ENCODE measurements at regions not wholly inside any gene's neighbourhood (a gene's known extent, or its start where the extent isn't known, plus 50 kb on each side); places are given as distances from the start of the nearest gene placed in this dataset.

DNA sequence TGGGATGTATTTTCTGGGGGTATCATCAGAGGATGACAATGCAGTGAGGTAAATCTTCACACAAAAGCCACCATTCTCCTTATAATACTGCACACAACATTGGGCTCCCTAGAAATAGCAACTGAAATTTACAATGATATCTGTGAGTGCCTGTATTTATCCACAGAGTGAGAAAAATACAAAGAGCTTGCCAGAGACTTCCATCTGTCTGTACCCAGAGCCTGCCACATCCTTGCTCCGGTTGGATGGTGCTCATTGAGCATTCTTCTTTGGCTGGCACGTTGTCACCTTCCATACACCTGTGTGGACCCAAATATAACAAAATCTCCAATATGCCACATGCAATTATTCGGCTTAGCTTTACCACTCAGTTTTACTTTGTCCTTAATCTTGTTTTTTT is 189.5 kb upstream of the UFM1 start:
- ChIA-PET CTCF (no interaction called here), POLR2A (no interaction called here)
- Histone ChIP-seq H3K36me3 (ENCODE audit: insufficient read depth, low read length) (no peaks in the 10 kb centered on the region), H3K27ac (ENCODE audit: low read depth in 1 of 2, low read length in 2 of 2) (no peak overlapping the region), H3K4me1 (ENCODE audit: insufficient read depth, low read length) (no peaks in the 10 kb centered on the region), H3K4me3 (ENCODE audit: low read length) (no peak overlapping the region), H3K27me3 (ENCODE audit: control insufficient read depth in 1 of 2, insufficient read depth in 2 of 2, low read length in 2 of 2) (no peaks in the 10 kb centered on the region), H3K9me3 (ENCODE audit: control insufficient read depth in 1 of 2, insufficient read depth in 1 of 2, low read length in 2 of 2) (peaks cover under 1 to 4% of the 10 kb centered on the region in 2 experiments)
- intact Hi-C loops (cut with DNase I, micrococcal nuclease) = no loop called here
- H3K27me3 Mint-ChIP-seq = no peaks in the 10 kb centered on the region
- TF ChIP-seq, protein P1, sequence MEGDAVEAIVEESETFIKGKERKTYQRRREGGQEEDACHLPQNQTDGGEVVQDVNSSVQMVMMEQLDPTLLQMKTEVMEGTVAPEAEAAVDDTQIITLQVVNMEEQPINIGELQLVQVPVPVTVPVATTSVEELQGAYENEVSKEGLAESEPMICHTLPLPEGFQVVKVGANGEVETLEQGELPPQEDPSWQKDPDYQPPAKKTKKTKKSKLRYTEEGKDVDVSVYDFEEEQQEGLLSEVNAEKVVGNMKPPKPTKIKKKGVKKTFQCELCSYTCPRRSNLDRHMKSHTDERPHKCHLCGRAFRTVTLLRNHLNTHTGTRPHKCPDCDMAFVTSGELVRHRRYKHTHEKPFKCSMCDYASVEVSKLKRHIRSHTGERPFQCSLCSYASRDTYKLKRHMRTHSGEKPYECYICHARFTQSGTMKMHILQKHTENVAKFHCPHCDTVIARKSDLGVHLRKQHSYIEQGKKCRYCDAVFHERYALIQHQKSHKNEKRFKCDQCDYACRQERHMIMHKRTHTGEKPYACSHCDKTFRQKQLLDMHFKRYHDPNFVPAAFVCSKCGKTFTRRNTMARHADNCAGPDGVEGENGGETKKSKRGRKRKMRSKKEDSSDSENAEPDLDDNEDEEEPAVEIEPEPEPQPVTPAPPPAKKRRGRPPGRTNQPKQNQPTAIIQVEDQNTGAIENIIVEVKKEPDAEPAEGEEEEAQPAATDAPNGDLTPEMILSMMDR (IDR thresholded peaks at IDR 0.05) = no peak
- H3K36me3 Mint-ChIP-seq (ENCODE audit: low read depth) = no peaks in the 10 kb centered on the region
- DNase-seq = no peak
- ATAC-seq (ENCODE audit: poor library complexity) = no peak
- no peak overlapping the region for H3K4me3 Mint-ChIP-seq
- H3K4me1 Mint-ChIP-seq (ENCODE audit: low read depth) = no peaks in the 10 kb centered on the region
- no peaks in the 10 kb centered on the region for H3K9me3 Mint-ChIP-seq
- no peak overlapping the region for H3K27ac Mint-ChIP-seq

DNA sequence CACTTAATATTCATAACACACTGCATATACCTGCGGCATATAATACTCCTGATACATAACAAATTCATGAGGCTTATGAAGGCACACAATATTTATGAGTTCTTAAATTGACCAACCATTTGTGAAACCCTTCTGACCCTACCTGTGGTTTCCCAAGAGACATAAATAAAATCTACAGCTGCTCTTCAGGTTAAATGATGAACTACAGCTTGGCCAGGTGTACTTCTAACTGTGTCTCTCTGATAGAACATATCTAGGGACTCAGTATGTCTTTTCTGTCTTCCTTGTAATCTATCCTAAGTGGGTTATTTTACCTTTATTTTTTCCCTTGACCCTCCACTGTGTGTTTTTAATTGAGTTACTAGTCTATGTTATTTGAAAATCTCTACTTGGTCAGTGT is 189.9 kb upstream of the UFM1 start:
- Histone ChIP-seq H3K4me3 (ENCODE audit: low read length) (no peak overlapping the region), H3K36me3 (ENCODE audit: insufficient read depth, low read length) (no peaks in the 10 kb centered on the region), H3K4me1 (ENCODE audit: insufficient read depth, low read length) (no peaks in the 10 kb centered on the region), H3K9me3 (ENCODE audit: control insufficient read depth in 1 of 2, insufficient read depth in 1 of 2, low read length in 2 of 2) (peaks cover 4% of the 10 kb centered on the region in 2 experiments), H3K27me3 (ENCODE audit: control insufficient read depth in 1 of 2, insufficient read depth in 2 of 2, low read length in 2 of 2) (no peaks in the 10 kb centered on the region), H3K27ac (ENCODE audit: low read depth in 1 of 2, low read length in 2 of 2) (no peak overlapping the region)
- intact Hi-C loops (cut with DNase I, micrococcal nuclease) = no loop called here
- TF ChIP-seq, protein P1 (IDR thresholded peaks at IDR 0.05) = no peak
- Mint-ChIP-seq H3K36me3 (ENCODE audit: low read depth) (no peaks in the 10 kb centered on the region), H3K4me3 (no peak overlapping the region), H3K27ac (no peak overlapping the region), H3K4me1 (ENCODE audit: low read depth) (no peaks in the 10 kb centered on the region), H3K27me3 (no peaks in the 10 kb centered on the region), H3K9me3 (no peaks in the 10 kb centered on the region)
- ChIA-PET CTCF (no interaction called here), POLR2A (no interaction called here)
- no peak for DNase-seq
- no peak for ATAC-seq (ENCODE audit: poor library complexity)

DNA sequence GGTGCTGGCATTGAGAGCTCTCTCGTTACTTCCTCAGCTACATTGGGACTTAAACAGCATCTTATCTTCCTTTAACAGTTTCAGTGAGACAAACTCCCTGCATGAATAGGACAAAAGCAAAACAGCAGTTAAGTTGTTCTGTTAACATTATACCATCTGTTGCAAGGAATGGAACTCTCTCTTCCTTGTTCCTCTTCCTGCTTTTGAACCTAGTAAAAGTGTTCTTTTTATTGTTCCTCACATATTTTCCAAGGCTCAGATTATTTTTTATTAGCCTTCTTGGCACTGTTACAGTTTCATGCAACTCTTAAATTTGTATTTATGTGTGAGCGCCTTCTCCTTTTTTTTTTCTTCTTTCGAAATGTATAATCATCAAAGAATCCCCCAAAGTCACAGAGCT is 202.6 kb upstream of the UFM1 start:
- H3K27me3 Mint-ChIP-seq = no peaks in the 10 kb centered on the region
- H3K4me1 Mint-ChIP-seq (ENCODE audit: low read depth) = no peaks in the 10 kb centered on the region
- no peaks in the 10 kb centered on the region for H3K27me3 ChIP-seq (ENCODE audit: control insufficient read depth in 1 of 2, insufficient read depth in 2 of 2, low read length in 2 of 2)
- intact Hi-C loops (cut with DNase I, micrococcal nuclease) = no loop called here
- no peak overlapping the region for H3K27ac ChIP-seq (ENCODE audit: low read depth in 1 of 2, low read length in 2 of 2)
- no peaks in the 10 kb centered on the region for H3K4me1 ChIP-seq (ENCODE audit: insufficient read depth, low read length)
- H3K4me3 ChIP-seq (ENCODE audit: low read length) = no peak overlapping the region
- no peak overlapping the region for H3K4me3 Mint-ChIP-seq
- TF ChIP-seq, protein P1 (IDR thresholded peaks at IDR 0.05) = no peak
- no peak for ATAC-seq (ENCODE audit: poor library complexity)
- CTCF ChIA-PET = no interaction called here
- no peak overlapping the region for H3K27ac Mint-ChIP-seq
- POLR2A ChIA-PET = no interaction called here
- peaks cover 12% of the 10 kb centered on the region for H3K9me3 Mint-ChIP-seq
- H3K36me3 ChIP-seq (ENCODE audit: insufficient read depth, low read length) = no peaks in the 10 kb centered on the region
- DNase-seq = no peak
- no peaks in the 10 kb centered on the region for H3K9me3 ChIP-seq (ENCODE audit: control insufficient read depth in 1 of 2, insufficient read depth in 1 of 2, low read length in 2 of 2)
- no peaks in the 10 kb centered on the region for H3K36me3 Mint-ChIP-seq (ENCODE audit: low read depth)

All from CD4-positive, alpha-beta T cell (primary cell).